Epithelial cell of prostate (primary cell): ENCODE measurements at regions not wholly inside any gene's neighbourhood (a gene's known extent, or its start where the extent isn't known, plus 50 kb on each side); places are given as distances from the start of the nearest gene placed in this dataset.

Experiments used
- DNase-seq: peaks from one replicate; pipeline ENCODE4 v3.0.0-alpha.2; 2011; ENCODE audit warnings: low read depth, low spot score
- H3K27ac ChIP-seq: fragments of 450-650 bp; 2 replicates; pipeline ENCODE4 v1.5.1; 2017; ENCODE audit warnings: mild to moderate bottlenecking

DNA sequence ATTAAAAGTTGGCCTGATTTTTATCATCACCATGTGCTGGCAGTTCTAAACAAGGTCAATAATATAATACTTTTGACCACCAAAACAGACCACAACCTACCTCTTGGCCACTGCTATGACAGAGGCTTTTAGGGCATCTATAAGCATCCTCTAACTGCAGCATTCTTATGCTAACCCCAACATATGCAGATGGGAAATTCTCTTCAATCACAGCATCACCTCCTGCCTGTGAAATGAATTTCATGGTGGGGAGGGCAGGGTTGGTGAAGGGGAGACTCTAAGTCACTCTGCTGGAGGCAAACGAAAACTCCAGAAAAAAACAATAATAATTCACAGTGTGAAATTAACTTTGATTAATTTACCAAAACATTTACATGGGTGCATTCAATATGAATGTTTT lies 78.8 kb upstream of the FAR2 start:
- no peak for DNase-seq
- no peak overlapping the region for H3K27ac ChIP-seq

DNA sequence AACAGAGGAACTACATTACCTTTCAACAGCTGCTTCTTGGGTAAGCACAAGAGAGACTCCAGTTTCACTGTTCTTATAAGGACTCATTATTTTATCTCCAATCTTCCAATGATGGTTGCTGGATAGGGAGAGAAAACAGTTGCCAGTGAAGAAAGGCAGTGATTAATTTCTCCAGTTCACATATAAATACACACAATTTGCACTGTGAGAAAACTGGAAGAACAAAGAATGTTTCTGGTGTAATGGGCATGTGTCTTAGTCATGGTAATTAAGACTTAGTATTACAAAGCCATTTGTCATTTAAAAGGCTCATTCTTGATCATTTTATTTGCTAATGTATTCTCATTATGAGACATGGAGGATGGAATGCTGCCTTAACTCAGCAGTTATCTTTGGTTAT lies 78.0 kb upstream of the FAR2 start:
- DNase-seq = no peak
- H3K27ac ChIP-seq = no peak overlapping the region

DNA sequence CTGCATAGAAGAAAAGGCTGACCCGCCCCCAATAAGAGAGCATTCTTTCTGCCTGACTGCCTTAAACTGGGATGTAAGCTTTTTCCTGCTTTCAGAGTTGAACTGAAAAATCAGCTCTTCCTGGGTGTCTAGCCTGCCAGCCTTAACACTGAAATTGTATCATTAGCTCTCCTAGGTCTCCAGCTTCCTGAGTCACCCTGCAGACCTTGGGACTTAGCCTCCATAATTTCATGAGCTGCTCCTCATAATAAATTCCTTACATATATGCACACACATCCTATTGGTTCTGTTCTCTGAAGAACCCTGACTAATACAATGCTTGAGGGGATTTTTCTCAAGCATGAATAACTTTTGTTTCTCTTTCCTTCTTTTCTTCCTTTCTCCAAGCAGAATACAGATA lies 76.4 kb upstream of the FAR2 start:
- peak overlapping the region; percentile 14 for H3K27ac ChIP-seq
- peak; percentile 27 for DNase-seq

DNA sequence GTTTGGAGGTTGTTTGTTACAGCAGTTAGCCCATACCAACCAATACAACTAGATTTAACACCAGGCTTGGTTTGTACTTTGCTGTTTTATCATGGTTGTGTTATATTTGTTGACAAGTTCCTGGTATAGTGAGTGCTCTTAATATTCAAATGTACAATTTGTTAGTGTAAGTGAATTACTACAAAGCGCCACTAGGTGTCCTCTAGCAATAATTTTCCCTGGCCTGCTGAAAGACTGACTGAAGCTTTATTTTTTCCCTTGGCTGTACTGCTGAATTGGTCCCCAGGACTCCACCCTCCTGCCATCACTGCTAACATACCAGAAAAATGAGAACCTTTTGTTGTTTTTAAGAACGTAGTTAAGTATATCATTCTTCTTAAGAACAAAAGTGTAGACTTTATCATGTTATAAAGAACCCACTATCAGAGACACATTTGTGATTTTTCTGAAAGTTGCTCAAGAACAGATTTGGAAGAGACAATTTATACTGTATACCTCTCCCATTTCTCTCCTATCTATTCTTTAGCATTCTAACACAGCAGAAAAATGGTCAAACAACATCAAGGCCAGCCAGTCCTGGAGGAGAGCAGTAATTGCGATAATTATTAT lies 75.3 kb upstream of the FAR2 start:
- DNase-seq = no peak
- H3K27ac ChIP-seq = no peak overlapping the region

DNA sequence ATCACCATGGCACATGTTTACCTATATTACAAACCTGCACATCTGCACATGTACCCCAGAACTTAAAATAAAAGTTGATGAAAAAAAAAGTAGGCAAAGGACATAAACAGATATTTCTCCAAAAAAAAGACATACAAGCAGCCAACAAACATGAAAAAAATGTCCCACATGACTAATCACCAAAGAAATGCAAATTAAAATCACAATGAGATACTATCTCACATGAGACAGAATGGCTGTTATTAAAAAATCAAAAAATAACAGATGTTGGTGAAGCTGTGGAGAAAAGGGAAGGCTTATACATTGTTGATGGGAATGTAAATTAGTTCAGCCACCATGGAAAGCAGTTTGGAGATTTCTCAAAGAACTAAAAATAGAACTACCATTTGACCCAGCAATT lies 68.0 kb upstream of the FAR2 start:
- no peak overlapping the region for H3K27ac ChIP-seq
- DNase-seq = no peak

DNA sequence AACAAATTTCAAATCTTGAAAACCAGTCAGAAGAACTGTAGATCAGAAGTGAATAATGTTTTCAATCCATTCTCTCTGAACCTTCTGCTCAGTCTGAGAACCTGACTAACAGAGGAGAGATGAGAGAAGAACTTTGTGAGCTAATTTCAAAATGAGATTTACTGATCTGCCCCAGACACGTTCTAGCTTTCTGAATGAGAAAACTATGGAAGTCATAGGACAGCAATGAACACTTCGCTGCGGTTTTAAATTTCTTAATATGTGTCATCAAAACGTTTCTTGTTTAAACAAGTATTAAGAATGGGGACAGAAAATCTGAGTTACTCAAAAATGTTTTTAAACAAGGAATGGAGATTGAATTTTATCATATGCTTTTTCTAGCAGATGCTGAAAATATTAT lies 66.6 kb upstream of the FAR2 start:
- peak overlapping the region; percentile 72 for H3K27ac ChIP-seq
- peak; percentile 40 for DNase-seq

DNA sequence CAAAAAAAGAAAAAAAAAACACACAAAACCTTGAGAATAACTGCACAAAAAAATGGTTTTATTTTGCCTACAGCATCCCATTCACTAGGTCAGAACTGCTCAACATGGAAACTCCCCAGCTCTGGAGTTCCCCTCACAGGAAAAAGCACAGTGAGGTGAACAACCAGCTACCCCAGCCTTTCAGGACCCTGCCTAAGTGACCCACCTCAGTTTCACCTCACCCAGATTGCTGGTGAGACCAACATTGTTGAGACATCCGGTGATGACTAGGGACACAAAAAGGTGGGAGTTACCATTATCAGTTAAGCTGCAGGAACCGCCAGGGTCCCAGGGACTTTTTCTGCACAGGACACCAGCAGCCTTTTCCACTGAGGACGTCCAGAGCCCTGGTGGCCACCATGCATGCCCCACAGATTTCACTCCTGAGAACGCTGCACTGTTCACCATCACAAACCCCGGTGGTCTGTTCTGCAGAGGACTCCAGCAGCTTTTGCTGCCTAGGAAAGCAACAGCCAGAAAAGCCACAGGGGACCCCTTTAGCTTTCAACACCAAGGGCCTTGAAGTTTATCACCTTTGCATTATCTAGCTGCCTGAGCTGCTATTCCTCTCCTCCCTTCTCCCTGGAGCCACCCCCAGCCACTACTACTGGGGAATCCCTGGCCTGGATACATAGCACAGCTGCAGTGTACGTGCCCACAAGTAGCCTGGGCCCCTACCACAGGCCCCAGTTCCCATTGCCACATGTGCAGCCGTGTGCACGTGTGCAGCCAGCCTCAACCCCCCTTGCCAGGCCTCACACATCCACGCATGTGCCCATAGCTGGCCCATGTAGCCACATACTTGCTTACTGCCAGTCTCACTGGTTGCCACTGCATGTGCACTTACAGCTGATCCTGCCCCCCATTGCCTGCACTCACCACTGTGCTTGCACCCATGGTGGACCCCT lies 62.5 kb upstream of the FAR2 start:
- H3K27ac ChIP-seq = no peak overlapping the region
- no peak for DNase-seq

DNA sequence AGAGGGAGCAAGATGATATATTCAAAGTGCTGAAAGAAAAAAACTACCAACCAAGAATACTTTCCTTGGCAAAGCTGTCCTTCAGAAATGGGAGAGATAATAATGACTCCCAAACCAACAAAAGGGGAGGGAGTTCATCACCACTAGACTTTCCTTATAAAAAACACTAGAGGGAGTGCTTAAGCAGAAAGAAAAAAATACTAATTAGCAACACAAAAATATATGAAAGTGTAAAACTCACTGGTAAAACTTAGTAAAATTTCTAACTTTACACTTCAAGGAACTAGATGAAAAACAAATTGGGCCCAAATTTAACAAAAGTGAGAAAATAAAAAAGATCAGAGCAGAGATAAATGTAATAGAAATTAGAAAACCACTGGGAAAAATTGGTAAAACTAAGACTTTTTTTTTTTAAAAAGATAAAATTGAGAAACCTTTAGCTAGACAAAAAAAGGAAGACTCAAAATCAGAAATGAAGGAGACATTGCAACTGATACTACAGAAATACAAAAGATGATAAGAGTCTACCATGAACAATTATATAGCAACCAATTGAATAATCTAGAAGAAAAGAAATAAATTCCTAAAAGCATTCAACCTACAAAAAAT lies 60.4 kb upstream of the FAR2 start:
- DNase-seq = no peak
- H3K27ac ChIP-seq = no peak overlapping the region
